Calu3 (cell line): ENCODE measurements at regions not wholly inside any gene's neighbourhood (a gene's known extent, or its start where the extent isn't known, plus 50 kb on each side); places are given as distances from the start of the nearest gene placed in this dataset.

ENCODE experiments used
- BruUV-seq: library from RNA; stranded (reverse); fragments of 400-500 nt; replicated peaks from 2 replicates; lab custom pipeline; 2021; lab: Mats Ljungman, UMichigan
- CTCF ChIA-PET: fragments of 300-600 bp; sonication (Branson Sonifier 250); formaldehyde crosslinking; loops from one replicate; lab custom pipeline; 2022; ENCODE audit warnings: antibody characterized with exemption; lab: Charles Lee
- DNase-seq: peaks from one replicate; pipeline ENCODE4 v3.0.0; 2022
- H3K27ac Mint-ChIP-seq: one replicate; pipeline ENCODE4 v1.8.0; 2022; ENCODE audit warnings: mixed read lengths; ENCODE audit not compliant: unreplicated experiment
- H3K27me3 Mint-ChIP-seq: one replicate; pipeline ENCODE4 v1.8.0; 2022; ENCODE audit warnings: mixed read lengths; ENCODE audit not compliant: unreplicated experiment
- H3K36me3 Mint-ChIP-seq: one replicate; pipeline ENCODE4 v1.8.0; 2022; ENCODE audit warnings: mild to moderate bottlenecking, moderate library complexity, mixed read lengths; ENCODE audit not compliant: insufficient read depth, unreplicated experiment
- H3K4me1 Mint-ChIP-seq: one replicate; pipeline ENCODE4 v1.8.0; 2022; ENCODE audit warnings: mild to moderate bottlenecking, low read depth, mixed read lengths; ENCODE audit not compliant: unreplicated experiment
- H3K4me3 Mint-ChIP-seq: one replicate; pipeline ENCODE4 v1.8.0; 2022; ENCODE audit warnings: mild to moderate bottlenecking, low read depth, moderate library complexity, mixed read lengths; ENCODE audit not compliant: unreplicated experiment
- H3K9me3 Mint-ChIP-seq: one replicate; pipeline ENCODE4 v1.8.0; 2022; ENCODE audit warnings: low read depth, mixed read lengths; ENCODE audit not compliant: unreplicated experiment
- CTCF ChIP-seq: fragments of 200-600 bp; IDR thresholded peaks from one replicate; pipeline ENCODE4 v1.8.0; 2022; ENCODE audit warnings: antibody characterized with exemption; ENCODE audit not compliant: unreplicated experiment
- intact Hi-C: fragments of 100-400 bp; cut with micrococcal nuclease; formaldehyde crosslinking; loops from one replicate; pipeline ENCODE4 v1.10.0; 2022; ENCODE audit not compliant: unreplicated experiment

GRCh38 chr7:50155755-50156154 lies 62.7 kb upstream of the ZPBP start:
- DNase-seq: no peak

GRCh38 chr7:50153995-50154394 lies 60.9 kb upstream of the ZPBP start:
- Mint-ChIP-seq H3K9me3 (no peaks in the 10 kb centered on the region), H3K27me3 (peaks cover 48% of the 10 kb centered on the region), H3K4me3 (no peak overlapping the region), H3K27ac (no peak overlapping the region), H3K36me3 (no peaks in the 10 kb centered on the region), H3K4me1 (no peaks in the 10 kb centered on the region)
- BruUV-seq: no TSS peak
- CTCF ChIA-PET: no interaction called here
- no peak for TF ChIP-seq CTCF
- intact Hi-C loops: no loop called here
- DNase-seq: no peak

More at GRCh38 chr7:50155755-50156154, 62.7 kb upstream of the ZPBP start:
- Mint-ChIP-seq H3K27ac (no peak overlapping the region), H3K4me1 (no peaks in the 10 kb centered on the region), H3K27me3 (peaks cover 30% of the 10 kb centered on the region), H3K9me3 (no peaks in the 10 kb centered on the region), H3K4me3 (no peak overlapping the region), H3K36me3 (no peaks in the 10 kb centered on the region)
- no TSS peak for BruUV-seq
- intact Hi-C loops: no loop called here
- TF ChIP-seq CTCF: no peak
- CTCF ChIA-PET: interaction anchor here (1.0 kb wide), 2 partner anchors 10 to 31 kb away, joined by 3 read pairs; no protein-coding TSS in a partner anchor

GRCh38 chr7:50153148-50153547 lies 60.1 kb upstream of the ZPBP start:
- CTCF ChIA-PET: interaction anchor here (0.9 to 1.0 kb wide), 2 partner anchors 61 to 228 kb away, joined by 3 to 4 read pairs; no protein-coding TSS in a partner anchor
- TF ChIP-seq CTCF: no peak
- DNase-seq: no peak
- intact Hi-C loops: no loop called here
- Mint-ChIP-seq H3K4me3 (no peak overlapping the region), H3K27ac (no peak overlapping the region), H3K4me1 (no peaks in the 10 kb centered on the region), H3K27me3 (peaks cover 56% of the 10 kb centered on the region), H3K9me3 (no peaks in the 10 kb centered on the region), H3K36me3 (no peaks in the 10 kb centered on the region)
- no TSS peak for BruUV-seq

GRCh38 chr7:50152486-50152885 lies 59.4 kb upstream of the ZPBP start:
- Mint-ChIP-seq H3K4me3 (no peak overlapping the region), H3K27ac (no peak overlapping the region), H3K36me3 (no peaks in the 10 kb centered on the region), H3K9me3 (no peaks in the 10 kb centered on the region), H3K4me1 (no peaks in the 10 kb centered on the region), H3K27me3 (peaks cover 62% of the 10 kb centered on the region)
- no peak for TF ChIP-seq CTCF
- CTCF ChIA-PET: interaction anchor here (0.9 to 1.0 kb wide), 2 partner anchors 60 to 228 kb away, joined by 3 to 4 read pairs; no protein-coding TSS in a partner anchor
- intact Hi-C loops: no loop called here
- no TSS peak for BruUV-seq
- no peak for DNase-seq
